Breast epithelium (tissue), 3 donors: ENCODE measurements at regions not wholly inside any gene's neighbourhood (a gene's known extent, or its start where the extent isn't known, plus 50 kb on each side); places are given as distances from the start of the nearest gene placed in this dataset.

Source experiments
- CTCF ChIP-seq, 3 donors: fragments of 450-650 bp; IDR thresholded peaks; one replicate each; pipeline ENCODE4 v1.5.1; 2016 to 2017; ENCODE audit warnings: antibody characterized with exemption in 3 of 3, mild to moderate bottlenecking in 3 of 3, moderate library complexity in 3 of 3
- POLR2A ChIP-seq: fragments of 450-650 bp; IDR thresholded peaks from one replicate; pipeline ENCODE4 v1.6.1; 2016; ENCODE audit warnings: antibody characterized with exemption, mild to moderate bottlenecking, moderate library complexity

GRCh38 chr9:36517131-36517530 is 55.6 kb upstream of the MELK start:
- TF ChIP-seq POLR2A (no peak), CTCF (IDR thresholded peaks at IDR 0.05) (no peak)
